Jurkat, Clone E6-1 (cell line): ENCODE measurements at regions not wholly inside any gene's neighbourhood (a gene's known extent, or its start where the extent isn't known, plus 50 kb on each side); places are given as distances from the start of the nearest gene placed in this dataset.

Experiments used
- DNase-seq: peaks from one replicate; pipeline ENCODE4 v3.0.0-alpha.2; 2011; ENCODE audit warnings: low read depth, low spot score
- H3K4me3 ChIP-seq: 2 replicates; pipeline ENCODE4 v1.5.1; 2011; ENCODE audit warnings: mild to moderate bottlenecking, low read length, control low read depth, moderate library complexity

DNA sequence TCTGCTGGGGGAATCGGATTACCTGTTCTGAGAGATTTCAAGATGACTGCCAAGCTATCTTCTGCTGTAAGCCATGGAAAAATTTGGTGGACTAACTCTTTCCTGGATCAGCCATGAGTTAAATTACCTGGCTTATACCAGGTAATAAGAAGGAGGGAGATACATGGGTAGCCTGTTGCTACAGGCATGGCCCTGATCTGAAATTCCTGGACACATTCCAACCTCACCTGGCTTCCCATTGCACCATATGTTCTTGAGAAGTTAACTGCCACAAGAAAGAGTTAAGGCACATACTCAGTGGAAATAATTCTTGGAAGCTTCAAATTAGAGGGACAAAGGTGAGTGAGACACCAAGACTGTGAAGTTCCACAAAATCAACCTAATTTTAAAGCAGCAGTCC, 371.3 kb downstream of the ACTL7B start:
- no peak overlapping the region for H3K4me3 ChIP-seq
- no peak for DNase-seq

DNA sequence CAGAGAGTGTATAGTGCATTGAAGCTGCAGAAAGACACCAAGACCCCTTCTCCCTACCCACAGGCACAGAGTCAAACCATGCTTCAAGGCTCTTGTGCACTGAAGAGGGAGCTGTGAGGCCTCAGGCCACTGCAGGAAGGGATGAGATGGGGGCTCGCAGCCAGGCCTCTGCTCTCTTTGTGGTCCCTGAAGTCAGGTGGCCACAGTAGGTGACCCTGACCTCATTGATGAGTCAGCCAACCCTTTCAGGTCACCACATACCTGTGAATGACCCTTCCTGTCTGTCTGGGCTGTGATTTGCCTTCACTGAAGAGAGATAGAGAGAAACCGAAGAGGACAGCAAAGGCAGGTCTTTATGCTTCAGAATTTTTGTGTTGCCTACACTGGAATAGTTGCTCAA, 372.1 kb downstream of the ACTL7B start:
- no peak overlapping the region for H3K4me3 ChIP-seq
- no peak for DNase-seq

DNA sequence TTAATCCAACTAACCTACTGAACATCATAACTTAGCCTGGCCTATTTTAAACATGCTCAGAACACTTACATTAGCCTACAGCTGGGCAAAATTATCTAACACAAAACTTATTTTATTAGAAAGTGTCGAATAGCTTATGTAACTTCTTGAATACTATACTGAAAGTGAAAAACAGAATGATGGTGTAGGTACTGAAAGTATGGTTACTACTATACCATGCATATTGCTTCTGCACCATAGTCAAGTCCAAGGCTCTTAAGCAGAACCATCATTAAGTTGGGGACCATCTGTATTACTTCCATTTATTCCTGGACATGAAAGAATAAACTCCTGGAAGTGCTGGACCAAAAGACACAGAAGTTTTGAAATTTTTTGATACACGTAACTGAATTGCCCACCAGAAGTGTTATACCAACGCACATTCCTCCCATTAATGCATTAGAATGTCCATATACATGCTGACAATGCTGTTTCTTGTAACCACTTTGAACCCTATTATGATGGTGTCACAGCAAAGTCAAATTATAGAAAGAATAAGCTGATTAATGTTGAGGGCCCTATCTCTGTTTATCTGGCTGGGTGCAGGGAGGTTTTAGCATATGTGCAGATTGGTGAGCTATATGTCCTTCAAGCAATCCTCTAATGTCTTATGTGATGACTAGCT, 375.7 kb downstream of the ACTL7B start:
- no peak for DNase-seq
- no peak overlapping the region for H3K4me3 ChIP-seq

DNA sequence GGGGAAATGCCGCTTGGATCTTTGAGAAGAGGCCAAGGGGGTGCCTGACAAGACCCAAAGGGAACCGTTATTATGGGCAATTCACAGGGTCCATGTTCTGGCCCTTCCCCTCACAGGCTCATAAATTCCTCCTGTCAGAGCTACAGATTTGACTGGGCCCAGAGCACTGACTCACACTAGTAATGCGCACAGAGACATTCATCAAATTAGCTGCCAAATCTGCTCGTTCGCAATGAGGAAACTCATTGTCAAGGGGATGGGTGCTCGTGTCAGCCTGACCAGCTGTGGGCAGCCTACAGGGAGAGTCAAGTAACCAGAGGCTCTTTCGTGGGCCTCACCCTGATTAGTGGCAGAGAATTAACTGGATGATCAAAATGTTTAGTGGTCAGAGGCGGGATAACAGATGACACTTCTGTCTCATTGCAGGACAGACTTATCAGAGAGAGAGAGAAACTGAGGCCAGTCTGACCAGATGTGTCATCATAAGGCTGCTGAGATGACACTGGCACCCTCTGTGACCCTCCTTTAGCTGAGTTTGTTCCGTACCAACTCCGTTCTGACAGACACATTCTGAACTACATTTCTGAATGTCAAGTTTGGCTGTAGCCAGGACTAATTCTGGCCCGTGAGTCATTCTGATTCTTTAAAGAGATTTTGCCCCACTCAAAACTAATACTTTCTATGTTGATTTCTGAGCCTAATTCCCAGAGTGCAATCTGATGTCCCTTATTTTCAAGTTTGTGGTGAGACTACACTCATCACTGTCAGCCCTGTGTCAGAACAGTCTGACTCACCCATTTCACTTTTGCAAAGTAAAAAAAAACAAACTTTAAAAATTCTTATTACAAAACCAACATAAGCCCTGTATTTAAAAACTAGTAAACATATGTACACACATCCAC, 377.1 kb downstream of the ACTL7B start:
- no peak overlapping the region for H3K4me3 ChIP-seq
- DNase-seq = no peak

DNA sequence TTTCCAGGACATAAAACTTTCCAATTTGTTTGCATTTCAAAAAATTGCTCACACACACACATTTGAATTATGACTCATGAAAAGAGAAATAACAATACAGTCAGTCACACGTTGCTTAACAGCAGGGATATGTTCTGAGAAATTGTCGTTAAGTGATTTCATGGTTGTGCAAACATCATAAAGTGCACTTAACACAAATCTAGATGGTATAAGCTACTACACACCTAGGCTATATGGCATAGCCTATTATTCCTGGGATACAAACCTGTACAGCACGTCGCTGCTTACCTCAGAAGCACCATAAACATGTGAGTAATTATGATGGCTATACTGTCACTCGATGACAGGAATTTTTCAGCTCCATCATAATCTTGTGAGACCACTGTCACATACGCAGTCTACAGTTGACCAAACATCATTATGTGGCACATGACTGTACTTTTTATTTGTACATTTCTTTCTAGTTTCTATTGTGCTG, 378.2 kb downstream of the ACTL7B start:
- DNase-seq = no peak
- H3K4me3 ChIP-seq = no peak overlapping the region

DNA sequence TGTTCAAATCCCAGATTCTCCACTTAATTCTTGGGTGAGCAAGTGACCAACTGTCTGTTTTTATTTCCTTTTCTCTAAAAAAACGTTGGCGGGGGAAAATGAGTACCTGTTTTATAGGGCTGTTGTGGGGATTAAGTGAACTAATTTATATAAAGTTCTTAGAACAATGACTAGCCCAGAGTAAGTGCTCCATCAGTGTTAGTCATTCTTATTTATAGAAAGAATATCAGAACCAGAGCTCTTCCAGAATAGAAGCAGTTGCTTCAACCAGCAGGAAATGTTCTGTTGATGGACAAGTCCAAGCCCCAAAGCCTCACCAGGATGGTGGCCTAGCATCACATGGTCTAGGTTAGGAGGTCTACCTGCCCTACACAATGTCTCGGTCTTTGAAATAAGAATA, 379.2 kb downstream of the ACTL7B start:
- no peak overlapping the region for H3K4me3 ChIP-seq
- no peak for DNase-seq

DNA sequence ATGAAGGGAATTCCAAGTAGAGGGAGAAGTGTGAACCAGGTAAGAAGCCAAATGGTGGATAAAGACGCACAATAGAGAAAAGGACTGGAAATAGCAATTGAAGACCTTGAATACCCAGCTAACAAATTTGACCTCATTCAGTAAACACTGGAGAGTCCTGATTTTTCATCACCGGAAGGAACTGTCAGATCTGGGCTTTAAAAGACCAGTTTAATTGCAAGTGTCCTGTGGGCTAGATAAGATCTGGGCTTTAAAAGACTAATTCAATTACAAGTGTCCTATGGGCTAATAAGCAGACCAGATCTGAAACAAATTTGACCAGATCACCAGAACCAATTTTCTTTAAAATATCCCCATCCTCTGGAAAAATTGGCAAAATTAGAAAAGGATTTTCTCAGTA, 380.0 kb downstream of the ACTL7B start:
- no peak overlapping the region for H3K4me3 ChIP-seq
- no peak for DNase-seq

DNA sequence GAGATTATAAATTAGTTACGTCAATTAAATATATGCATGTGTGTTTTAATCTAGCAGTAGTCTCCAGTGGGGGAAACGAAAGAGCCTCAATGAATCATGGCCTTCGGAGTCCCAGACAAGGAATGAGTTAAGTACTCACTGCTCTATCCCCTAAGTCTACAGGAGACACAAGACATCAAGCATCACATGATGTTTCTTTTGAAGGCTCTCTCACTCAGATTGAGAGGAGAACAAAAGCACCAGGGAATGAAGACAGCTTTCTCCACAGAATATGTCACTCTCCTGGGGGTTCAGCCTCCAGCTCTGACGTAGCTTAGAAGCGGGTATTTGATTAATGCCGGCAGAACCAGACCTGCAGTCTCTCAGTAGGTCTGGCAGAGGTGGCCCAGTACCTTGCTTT, 381.4 kb downstream of the ACTL7B start:
- H3K4me3 ChIP-seq = no peak overlapping the region
- no peak for DNase-seq

DNA sequence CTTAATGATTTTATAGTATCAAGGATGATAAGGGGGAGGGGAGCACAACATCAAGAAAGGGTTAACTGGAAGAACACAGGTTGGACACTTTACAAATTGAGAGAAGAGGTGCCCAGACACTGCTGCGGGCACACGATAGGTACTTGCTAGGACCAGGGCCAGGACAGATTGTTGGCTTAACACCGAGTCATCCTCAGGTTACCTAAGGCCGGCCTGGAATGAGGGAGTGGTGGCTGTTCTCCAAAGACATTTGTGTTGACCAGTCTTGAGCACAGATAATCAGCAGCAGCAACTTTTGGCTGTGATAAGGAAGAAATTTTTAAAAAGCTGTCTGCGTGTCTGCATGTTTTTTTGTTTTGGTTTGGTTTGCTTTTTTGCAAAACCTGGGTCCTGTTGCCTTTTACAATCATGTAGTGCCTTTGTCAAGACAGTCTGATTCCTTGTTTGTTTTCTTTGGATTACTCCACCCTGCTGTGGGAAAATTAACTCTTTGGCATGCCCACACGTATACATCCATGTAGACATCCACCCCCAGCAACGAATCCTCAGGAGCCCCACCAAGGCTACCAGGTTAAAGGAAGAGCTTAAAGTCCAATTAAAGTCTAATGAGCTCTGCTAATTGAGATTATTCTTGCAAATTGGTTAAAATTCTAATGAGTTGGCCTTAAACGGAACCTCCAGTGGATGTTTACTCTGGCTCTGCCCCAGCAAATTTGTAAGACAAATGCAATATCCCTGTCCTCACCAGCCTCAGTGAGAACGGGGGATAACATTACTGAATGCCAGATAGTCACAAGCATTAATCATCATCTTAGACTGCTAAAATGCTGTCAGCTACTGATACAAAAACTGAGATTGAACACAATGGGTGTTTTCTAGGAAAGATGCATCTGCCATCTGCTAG, 382.3 kb downstream of the ACTL7B start:
- no peak for DNase-seq
- no peak overlapping the region for H3K4me3 ChIP-seq

DNA sequence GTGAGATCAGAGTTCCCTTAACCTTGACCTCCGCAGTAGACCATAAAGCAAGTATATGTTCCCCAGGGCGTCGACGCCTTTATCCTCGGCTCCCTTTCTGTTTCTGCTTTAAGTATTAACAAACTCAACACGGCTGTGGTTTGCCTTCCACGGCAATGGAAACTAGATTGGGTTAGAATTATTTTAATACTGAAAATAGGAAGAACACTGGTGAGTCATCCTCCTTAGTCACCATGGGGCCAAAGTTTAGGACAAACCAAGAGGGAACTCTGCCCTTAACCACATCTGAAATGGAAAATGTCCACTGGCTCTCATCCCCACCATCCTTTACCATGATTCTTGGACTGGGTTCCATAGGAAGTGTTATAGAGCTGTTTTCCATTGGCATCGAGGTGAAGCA, 386.1 kb downstream of the ACTL7B start:
- no peak for DNase-seq
- no peak overlapping the region for H3K4me3 ChIP-seq

DNA sequence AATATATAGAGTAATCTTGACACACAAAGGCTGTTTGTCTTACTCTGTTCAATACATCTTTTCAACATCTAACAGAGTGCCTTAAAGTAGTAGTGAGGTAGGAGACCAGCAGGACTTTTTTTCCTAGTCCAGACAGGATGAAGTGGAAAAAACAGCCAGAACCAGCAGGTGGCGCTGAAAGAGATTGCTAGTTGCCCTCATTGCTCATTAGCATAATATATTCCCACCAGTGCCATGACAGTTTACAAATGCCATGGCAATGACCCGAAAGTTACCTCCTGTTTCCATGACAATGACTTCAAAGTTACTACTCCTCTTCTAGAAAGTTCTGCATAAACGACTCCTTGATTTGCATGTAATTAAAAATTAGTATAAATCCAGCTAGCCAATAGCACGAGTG, 387.4 kb downstream of the ACTL7B start:
- DNase-seq = peak; percentile 42
- H3K4me3 ChIP-seq = no peak overlapping the region

DNA sequence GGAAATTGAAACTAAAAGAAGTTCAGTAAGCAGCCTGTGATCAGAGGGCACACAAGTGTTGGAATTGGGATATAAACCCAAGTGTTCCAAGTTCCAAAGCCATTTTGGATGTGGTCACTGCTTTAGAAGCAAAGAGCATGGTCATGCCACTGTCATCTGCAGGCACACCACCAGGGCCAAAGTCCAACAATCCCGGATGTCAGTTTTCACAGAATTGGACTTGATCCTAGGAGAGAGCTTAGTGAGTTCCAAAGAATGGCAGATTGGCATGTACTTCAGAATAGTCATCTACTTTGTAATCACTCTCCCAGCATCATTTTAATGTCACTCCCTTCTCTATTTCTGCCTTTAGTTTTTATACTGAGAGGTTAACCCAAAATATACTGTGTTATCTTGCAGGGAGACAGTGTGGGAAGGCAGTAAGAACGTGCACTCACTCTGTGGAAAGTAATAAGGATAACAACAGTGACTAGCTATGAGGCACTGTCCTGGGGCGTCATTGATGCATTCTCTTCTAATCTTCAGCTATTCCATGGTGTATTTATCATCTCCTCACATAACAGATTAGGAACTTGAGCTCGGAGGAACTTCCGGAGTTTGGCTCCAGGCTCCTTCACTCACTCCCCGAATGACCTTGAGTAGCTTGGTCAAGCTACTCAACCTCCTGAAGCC, 388.0 kb downstream of the ACTL7B start:
- DNase-seq = no peak

DNA sequence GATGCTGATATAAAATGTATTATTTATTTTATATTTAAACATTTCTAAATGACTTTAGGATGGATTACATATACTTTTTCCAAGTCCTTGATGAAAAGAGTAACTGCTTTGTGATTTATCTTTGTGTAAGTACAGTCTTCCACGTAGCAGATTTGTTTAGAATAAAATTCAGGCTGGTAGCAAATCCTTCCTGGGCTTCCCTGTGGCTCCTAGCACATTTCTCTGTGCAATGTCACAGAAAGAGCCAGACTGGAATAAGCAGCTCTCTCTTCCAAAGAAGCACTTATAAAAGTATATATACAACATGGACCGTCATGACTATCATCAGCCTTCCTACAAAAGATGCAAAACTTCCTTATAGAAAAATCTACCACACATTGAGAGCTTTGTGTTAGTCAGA, 388.6 kb downstream of the ACTL7B start:
- no peak for DNase-seq
- no peak overlapping the region for H3K4me3 ChIP-seq

More for the DNA sequence above, 388.0 kb downstream of the ACTL7B start:
- no peak overlapping the region for H3K4me3 ChIP-seq

DNA sequence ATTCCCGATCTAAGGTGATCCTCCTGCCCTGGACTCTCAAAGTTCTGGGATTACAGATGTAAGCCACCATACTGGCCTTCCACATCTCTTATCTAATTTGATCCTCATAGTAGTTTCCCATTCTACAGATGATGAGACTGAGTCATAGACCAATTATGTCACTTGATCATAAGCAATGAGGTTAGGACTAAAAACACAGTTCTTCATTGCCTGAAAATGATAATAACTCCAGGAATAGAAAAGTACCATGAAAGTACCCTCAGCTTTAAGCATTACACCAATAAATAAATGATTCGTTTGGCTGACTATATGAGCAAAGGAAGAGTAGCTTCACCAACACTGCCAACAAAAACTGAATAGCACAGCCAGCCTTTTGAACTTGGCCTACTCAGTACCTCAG, 389.5 kb downstream of the ACTL7B start:
- no peak overlapping the region for H3K4me3 ChIP-seq
- DNase-seq = no peak

DNA sequence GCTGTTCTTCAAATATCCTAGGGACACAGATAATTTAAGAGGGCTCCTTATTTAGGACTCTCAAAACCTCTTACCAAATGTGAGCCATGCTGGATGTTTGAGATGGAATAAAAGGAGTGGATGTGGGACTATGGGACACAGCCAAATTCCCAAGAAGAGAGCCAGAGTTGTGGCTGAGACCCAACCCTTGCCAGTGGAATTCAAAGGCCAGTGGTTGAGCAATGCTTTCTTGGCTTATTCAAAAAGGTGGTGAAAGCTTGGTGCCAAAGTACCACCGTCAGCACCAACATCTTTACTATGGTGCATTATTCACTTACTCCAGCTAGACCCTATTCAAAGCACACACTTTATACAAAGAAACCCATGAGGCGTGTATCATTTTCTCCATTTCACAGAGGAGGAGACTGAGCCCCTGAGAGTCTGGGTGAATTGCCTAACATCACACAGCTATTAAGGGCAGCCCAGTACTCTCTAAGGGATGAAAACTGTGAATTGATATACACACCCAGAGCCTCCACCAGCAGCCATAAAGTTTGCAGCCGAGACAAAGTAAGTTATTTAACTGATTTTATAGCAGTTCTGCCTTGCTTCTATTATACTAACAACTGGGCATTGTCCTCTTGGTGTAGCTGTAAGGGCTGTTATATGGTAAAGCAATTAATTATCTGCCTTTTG, 391.7 kb downstream of the ACTL7B start:
- no peak overlapping the region for H3K4me3 ChIP-seq
- no peak for DNase-seq

DNA sequence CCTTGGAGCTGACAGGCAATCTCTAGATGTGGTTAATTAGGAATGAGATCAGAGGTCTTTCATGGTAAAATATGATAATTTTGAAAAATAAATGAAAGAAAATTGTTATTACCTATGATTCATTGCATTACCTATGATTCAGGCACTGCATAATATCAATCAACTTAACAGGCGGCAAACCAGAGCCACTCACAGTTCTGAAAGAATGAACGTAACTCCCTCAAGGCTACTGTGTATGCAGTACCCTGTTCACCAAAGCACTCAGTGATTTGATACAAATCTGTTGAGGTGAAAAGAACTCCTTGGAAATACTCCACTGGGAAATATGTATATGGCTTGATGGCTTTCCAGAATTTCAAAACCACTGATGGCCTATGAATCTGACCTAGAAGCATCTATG, 398.9 kb downstream of the ACTL7B start:
- no peak overlapping the region for H3K4me3 ChIP-seq
- no peak for DNase-seq

DNA sequence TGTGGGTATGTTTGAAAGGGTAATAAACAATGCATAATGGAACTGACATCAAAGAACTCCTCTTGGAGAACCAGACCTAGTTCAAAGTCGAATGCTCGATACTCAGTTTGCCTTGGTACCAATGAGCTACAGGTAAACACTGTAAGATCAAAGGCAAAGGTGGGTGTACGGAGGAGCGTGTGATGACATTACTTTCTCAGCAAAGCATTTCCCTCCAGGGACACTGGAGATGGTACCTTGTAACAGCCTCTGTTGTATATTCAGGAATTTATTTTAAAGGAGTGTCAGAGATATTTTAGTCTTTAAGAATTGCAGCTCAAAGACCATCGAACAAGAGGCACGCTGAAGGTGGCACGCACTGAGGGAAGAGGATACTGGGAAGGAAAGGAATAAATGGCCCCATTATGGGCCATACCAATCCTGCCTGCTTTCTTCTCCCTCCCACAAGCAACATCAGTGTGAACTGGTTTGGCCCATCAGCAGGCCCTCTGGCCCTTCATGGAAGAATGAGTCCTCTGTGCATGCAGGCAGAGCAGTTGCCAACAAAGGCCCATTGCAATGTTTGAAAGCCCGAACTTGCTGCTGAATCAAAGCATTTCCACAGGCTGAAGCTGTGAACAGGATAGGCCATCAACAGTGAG, 410.2 kb downstream of the ACTL7B start:
- H3K4me3 ChIP-seq = no peak overlapping the region
- DNase-seq = no peak
